ENCODE measurements at regions not wholly inside any gene's neighbourhood (a gene's known extent, or its start where the extent isn't known, plus 50 kb on each side); places are given as distances from the start of the nearest gene placed in this dataset.

DNA sequence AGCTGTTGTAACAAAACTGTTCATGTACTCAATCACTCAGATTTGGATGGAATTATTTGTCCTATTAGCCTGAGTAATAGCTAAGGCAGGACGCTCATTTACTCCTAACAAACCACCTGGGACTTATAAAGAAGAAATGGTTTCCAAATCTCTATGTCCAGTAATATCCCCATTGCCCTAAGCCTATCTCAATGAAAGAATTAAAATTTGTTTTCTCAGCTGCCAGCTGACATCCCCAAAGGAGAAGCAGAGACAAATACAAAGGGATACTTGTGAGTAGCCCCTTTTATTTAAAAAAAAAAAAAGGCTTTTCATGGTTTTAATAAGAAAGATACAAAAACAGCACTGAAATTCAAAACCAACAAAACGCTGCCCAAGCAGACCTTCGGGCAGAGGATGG, 211.4 kb upstream of the PARD3B start:
- DNase-seq: no peak

GRCh38 chr2:204335451-204336058, 209.7 kb upstream of the PARD3B start:
- no peak for DNase-seq

DNA sequence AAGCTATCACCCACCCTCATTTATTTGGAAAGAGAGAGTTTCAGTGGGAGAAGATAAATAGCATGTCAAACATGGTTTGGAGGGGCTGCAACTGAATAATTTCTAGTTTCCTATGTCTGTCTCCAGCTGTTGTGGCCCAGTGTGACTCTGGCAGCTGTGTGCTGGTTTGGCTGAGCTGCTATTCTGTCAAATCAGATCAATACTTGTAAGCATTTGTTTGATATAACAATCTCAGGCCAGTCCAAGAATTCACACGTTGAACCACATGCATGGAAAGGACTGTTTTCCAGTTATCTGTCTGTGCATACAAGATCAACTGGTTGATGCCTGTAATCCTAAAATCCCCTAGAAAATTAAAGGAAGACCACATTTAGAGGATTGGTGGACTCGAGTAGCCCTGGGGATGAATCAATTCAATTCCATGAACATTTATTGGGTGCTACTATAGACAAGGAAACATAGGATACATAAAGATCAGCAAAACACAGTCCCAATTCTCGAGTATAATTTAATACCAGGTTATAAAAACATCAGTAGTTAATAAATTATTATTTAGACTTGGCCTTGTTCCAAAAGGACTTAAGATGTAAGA, 209.0 kb upstream of the PARD3B start:
- DNase-seq: no peak

- DNase-seq: no peak
Observed at GRCh38 chr2:204337638-204338037, 207.6 kb upstream of the PARD3B start.

- DNase-seq: no peak
Observed at GRCh38 chr2:204339212-204339715, 206.0 kb upstream of the PARD3B start.

GRCh38 chr2:204340511-204340910, 204.8 kb upstream of the PARD3B start:
- no peak for DNase-seq

DNA sequence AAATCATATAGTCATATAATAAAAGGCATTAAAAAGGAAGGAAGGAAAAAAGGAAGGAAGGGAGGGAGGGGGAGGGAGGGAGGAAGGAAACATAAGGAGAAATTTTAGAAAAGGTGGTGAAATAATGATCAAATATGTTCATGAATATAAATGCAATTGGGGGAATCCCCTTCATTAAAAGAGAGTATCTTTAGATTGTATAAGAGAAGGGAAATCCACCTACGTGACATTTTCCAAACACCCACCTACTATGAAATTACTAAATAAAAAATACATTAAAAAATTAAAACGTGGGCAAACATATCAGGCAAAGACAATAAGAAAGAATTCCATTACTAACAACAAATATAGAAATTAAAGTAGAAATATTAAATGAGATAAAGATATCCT, 203.4 kb upstream of the PARD3B start:
- DNase-seq: no peak

- DNase-seq: no peak
Observed at GRCh38 chr2:204343685-204344084, 201.6 kb upstream of the PARD3B start.

DNA sequence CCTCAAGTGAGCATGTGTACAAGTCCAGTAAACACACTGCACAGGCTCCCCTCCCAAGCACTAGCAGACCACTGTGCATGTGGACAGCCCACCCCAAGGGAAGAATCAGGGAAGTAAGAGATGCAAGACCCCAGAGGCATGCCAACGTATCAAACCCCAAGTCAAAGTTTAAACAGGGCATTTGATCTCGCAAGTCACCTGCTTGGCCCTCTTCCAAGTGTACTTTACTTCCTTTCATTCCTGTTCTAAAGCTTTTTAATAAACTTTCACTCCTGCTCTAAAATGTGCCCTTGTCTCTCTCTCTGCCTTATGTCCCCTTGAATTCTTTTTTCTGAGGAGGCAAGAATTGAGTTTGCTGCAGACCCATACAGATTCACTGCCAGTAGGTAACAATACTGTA, 201.2 kb upstream of the PARD3B start:
- no peak for DNase-seq

- DNase-seq: no peak
Observed at GRCh38 chr2:204346906-204347305, 198.4 kb upstream of the PARD3B start.

DNA sequence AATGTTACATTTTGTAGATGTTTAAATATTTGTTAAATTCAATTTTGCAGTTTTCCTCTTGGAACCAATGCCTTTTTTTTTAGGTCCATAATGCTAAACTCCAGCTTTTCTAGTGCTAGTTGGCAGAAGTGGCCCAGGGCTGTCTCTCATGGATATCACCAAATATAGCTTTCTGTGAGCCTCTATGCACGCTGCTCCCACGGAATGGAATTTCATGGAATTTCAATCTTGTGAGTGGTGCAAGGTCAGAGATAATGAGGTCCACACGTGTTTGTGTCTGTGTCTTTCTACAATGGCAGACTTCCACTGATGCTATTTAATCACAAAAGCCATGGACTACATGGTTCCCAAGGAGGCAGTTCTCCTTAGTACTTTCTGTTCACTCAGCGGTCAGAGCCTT, 191.5 kb upstream of the PARD3B start:
- no peak for DNase-seq

DNA sequence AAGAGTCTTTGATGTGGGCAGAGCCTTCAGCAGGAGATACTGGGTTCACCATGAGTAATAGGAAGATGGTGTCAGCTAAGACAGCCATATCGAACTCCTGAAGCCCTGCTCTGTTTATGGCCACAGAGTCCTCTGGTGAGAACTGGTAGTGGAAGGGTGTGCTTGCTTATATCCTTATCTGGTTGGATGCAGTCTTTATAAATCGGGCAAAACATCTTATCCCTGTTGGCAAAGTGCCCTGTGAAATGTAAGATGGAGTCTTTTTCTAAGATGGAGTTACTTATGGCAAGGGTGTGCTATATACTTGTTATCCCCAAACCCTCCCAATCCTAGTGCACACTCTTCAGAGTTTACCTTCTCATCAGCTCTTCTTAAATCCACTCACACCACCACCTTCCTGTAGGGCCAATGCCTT, 190.8 kb upstream of the PARD3B start:
- DNase-seq: no peak

DNA sequence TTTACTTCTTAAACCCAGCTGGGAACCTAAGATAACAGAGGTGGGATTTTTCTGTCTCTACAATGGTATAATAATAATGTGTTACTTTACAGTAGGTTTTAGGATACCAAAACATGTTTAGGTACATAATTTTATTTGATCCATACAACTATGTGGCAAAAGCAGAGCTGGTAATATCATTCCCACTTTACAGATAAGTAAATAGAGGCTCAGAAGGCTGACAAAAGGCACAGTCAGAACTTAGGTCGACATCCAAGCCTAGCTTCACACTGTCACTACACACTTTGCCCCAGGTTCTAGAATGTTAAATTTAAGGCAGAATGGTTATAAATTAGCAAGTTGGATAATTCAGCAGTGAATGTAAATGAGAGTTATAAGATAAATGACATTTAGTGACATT, 189.6 kb upstream of the PARD3B start:
- DNase-seq: no peak

- no peak for DNase-seq
Observed at GRCh38 chr2:204356151-204356641, 189.1 kb upstream of the PARD3B start.

DNA sequence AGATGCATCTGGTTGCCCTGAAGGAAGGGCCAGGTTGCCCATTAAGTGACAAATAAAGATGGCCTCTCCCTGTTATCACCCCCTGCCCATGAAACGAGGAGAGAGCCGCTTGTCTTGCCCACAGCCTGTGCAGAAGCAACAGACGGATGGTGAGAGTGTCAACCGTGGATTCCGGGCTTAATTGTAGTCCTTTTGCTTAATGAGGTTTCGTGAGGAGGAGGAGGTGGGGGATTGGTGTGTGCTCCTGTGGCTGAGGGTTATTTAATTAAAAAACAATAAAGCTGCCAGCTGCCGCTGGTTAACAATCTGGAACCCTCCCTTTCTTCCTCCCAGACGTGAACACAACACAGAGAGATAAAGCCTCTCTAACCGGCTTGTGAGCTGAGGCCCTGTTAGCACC, 188.0 kb upstream of the PARD3B start:
- no peak for DNase-seq

DNA sequence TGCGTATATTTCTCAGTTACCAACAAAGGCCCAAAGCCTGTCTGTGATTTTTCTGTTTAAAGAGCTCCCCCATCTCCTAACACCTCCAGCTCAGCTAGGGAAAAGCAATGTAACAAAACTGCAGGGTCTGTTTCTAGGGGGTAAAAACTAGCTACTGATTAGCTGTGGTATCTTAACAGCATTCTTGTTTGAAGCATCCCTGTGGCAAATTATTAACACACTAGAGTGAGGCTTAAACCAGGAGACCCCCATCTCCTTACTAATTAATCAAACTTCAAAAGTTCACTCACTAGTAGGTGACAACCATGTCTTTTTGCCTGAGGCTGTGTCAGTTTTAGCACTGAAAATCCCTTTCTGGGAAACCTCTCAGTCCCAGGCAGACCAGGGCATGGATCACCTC, 186.2 kb upstream of the PARD3B start:
- no peak for DNase-seq

- no peak for DNase-seq
Observed at GRCh38 chr2:204360218-204361007, 184.9 kb upstream of the PARD3B start.

DNA sequence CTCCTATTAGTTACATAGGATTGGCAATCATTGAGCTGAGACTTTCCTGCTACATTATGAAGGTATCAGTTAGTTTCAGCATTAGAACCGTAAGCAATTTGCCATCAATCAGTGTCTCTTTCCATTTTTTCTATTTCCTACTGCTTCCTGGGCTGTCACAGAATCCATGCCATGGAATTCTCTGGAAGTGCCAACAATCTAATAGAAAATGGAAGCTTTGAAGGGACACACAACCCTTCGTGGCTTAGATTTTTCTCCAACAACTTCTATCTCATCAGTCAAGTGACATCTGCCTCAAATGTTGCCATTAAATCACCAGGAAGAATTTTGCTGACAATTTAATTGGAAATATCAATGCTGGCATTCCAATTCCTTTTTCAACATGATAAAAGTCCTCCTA, 183.5 kb upstream of the PARD3B start:
- no peak for DNase-seq

- DNase-seq: no peak
Observed at GRCh38 chr2:204362581-204362980, 182.7 kb upstream of the PARD3B start.

- no peak for DNase-seq
Observed at GRCh38 chr2:204363513-204363912, 181.8 kb upstream of the PARD3B start.

- no peak for DNase-seq
Observed at GRCh38 chr2:204364860-204365535, 180.3 kb upstream of the PARD3B start.

DNA sequence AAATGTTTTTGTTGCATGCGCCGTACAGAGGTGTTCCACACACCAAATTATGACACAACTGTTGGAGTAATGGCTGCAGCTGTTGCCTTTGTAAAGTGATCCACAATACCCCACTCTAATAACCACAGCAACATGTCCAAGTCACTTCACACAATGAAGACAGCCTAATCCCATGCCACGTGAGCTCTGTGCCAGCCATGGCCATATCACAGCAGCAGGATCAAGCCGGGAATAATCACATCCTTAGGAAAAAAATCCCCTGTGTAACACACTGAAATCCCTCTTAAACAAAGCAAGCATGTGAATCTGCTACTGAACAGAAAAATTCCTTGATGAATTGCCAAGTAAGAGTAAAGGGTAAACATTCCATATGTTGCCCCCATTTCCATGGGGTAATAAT, 179.5 kb upstream of the PARD3B start:
- no peak for DNase-seq

DNA sequence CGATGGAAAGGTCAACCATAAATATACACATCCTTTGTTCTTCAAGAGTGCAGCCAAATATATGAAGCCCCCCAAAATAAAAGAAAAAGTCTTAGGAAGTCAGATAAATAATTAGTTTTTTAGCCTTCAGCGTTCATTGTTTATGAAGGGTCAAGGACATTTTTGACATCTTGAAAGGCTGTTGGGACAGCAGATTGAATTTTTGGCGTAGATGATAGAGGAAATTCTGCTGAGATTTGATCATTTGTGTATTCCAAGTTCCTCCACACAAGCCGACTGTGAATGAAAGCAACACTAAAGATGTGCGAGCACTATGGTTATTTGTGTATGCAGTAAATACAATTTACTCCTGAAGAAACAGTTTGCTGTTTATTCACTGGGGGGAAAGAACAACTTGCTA, 177.8 kb upstream of the PARD3B start:
- no peak for DNase-seq
